EH (cell line): ENCODE measurements at regions not wholly inside any gene's neighbourhood (a gene's known extent, or its start where the extent isn't known, plus 50 kb on each side); places are given as distances from the start of the nearest gene placed in this dataset.
A peak's percentile ranks its signal among the peaks of the same experiment; 100 is the strongest.
"Not testable (repeated sequence)": the region's sequence is repeated elsewhere in the genome, so short reads cannot be mapped to it uniquely, and the experiment has no call there.

Experiments used
- DNase-seq: peaks from one replicate; pipeline ENCODE4 v3.0.0-alpha.2; 2015; ENCODE audit warnings: low read depth

GRCh38 chr11:92611157-92611556, 358.3 kb upstream of the MTNR1B start:
- no peak for DNase-seq

GRCh38 chr11:92618020-92618419, 351.4 kb upstream of the MTNR1B start:
- DNase-seq, result not testable (repeated sequence)

- DNase-seq, result no peak
Observed at GRCh38 chr11:92623055-92623454, 346.4 kb upstream of the MTNR1B start.

GRCh38 chr11:92625894-92626293, 343.6 kb upstream of the MTNR1B start:
- no peak for DNase-seq

- DNase-seq, result peak; percentile 6
Observed at GRCh38 chr11:92626624-92627023, 342.8 kb upstream of the MTNR1B start.

- DNase-seq, result peak; percentile 77
Observed at GRCh38 chr11:92627615-92628256, 341.7 kb upstream of the MTNR1B start.

GRCh38 chr11:92628401-92629292, 340.8 kb upstream of the MTNR1B start:
- DNase-seq, result peak; percentile 57

- DNase-seq, result no peak
Observed at GRCh38 chr11:92632495-92632894, 337.0 kb upstream of the MTNR1B start.

- DNase-seq, result no peak
Observed at GRCh38 chr11:92633820-92634219, 335.6 kb upstream of the MTNR1B start.

- no peak for DNase-seq
Observed at GRCh38 chr11:92636543-92637188, 332.8 kb upstream of the MTNR1B start.

GRCh38 chr11:92638678-92639077, 330.8 kb upstream of the MTNR1B start:
- no peak for DNase-seq

- DNase-seq, result peak; percentile 52
Observed at GRCh38 chr11:92642177-92642931, 327.1 kb upstream of the MTNR1B start.

- DNase-seq, result no peak
Observed at GRCh38 chr11:92643827-92644226, 325.6 kb upstream of the MTNR1B start.

GRCh38 chr11:92644595-92645445, 324.6 kb upstream of the MTNR1B start:
- no peak for DNase-seq

GRCh38 chr11:92651159-92651558, 318.3 kb upstream of the MTNR1B start:
- DNase-seq, result no peak

- peak; percentile 12 for DNase-seq
Observed at GRCh38 chr11:92653454-92653853, 316.0 kb upstream of the MTNR1B start.

GRCh38 chr11:92656783-92657182, 312.7 kb upstream of the MTNR1B start:
- DNase-seq, result no peak

GRCh38 chr11:92657226-92657625, 312.2 kb upstream of the MTNR1B start:
- DNase-seq, result no peak

GRCh38 chr11:92658733-92659132, 310.7 kb upstream of the MTNR1B start:
- DNase-seq, result no peak

- no peak for DNase-seq
Observed at GRCh38 chr11:92659793-92660192, 309.7 kb upstream of the MTNR1B start.
